VCaP (cell line): ENCODE measurements at regions not wholly inside any gene's neighbourhood (a gene's known extent, or its start where the extent isn't known, plus 50 kb on each side); places are given as distances from the start of the nearest gene placed in this dataset.

Source experiments
- H3K27ac ChIP-seq: fragments of 450-650 bp; 2 replicates; pipeline ENCODE4 v1.5.1; 2017
- TF ChIP-seq, protein P1 (sequence below): fragments of 450-650 bp; conservative IDR thresholded peaks from 2 replicates; pipeline ENCODE4 v1.5.1; 2017; ENCODE audit warnings: mild to moderate bottlenecking, moderate library complexity

DNA sequence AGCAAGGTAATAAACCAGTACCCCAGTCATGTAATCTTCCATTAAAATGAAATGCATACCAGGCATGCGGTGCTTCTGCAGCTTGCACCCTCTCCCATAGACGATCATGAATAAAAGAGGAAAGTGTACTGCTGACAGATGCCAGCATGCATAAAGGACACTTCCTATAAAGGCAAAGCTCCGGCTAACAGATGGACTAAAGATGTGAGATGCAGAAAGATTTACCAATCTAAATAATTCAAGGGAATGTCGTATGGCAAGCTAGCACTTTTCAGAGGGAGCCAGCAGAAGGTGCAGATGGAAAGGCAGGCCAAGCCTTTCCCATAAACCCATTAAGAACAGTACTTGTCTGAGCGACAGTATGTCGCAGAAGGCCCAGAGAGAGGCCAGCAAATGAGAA is 542.0 kb downstream of the NUF2 start:
- no peak overlapping the region for H3K27ac ChIP-seq
- TF ChIP-seq, protein P1, sequence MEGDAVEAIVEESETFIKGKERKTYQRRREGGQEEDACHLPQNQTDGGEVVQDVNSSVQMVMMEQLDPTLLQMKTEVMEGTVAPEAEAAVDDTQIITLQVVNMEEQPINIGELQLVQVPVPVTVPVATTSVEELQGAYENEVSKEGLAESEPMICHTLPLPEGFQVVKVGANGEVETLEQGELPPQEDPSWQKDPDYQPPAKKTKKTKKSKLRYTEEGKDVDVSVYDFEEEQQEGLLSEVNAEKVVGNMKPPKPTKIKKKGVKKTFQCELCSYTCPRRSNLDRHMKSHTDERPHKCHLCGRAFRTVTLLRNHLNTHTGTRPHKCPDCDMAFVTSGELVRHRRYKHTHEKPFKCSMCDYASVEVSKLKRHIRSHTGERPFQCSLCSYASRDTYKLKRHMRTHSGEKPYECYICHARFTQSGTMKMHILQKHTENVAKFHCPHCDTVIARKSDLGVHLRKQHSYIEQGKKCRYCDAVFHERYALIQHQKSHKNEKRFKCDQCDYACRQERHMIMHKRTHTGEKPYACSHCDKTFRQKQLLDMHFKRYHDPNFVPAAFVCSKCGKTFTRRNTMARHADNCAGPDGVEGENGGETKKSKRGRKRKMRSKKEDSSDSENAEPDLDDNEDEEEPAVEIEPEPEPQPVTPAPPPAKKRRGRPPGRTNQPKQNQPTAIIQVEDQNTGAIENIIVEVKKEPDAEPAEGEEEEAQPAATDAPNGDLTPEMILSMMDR: no peak

- no peak overlapping the region for H3K27ac ChIP-seq
- TF ChIP-seq, protein P1: no peak
Measured at GRCh38 chr1:163864207-163864606, 542.5 kb downstream of the NUF2 start.

GRCh38 chr1:163866564-163866963 is 544.8 kb downstream of the NUF2 start:
- TF ChIP-seq, protein P1: no peak
- H3K27ac ChIP-seq: no peak overlapping the region

DNA sequence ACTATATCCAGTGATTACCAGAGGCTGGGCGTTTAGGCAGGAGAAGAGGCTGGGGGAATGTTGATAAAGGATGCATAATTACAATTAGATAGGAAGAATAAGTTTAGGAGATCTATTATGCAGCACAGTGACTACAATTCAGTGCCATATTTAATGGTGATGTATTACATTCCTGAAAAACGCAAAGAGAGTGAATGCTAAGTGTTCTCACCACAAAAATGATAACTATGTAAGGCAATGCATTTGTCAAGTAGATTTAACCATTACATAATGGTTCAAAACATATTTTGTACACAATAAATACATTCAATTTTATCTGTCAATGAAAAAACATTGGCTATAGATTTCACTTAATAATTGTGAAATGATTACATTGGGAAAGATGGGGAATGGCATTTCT is 548.9 kb downstream of the NUF2 start:
- TF ChIP-seq, protein P1: no peak

GRCh38 chr1:163872067-163872466 is 550.3 kb downstream of the NUF2 start:
- TF ChIP-seq, protein P1: no peak
- peak overlapping the region; percentile 71 for H3K27ac ChIP-seq

More for the DNA sequence above, 548.9 kb downstream of the NUF2 start:
- H3K27ac ChIP-seq: peak overlapping the region; percentile 71

DNA sequence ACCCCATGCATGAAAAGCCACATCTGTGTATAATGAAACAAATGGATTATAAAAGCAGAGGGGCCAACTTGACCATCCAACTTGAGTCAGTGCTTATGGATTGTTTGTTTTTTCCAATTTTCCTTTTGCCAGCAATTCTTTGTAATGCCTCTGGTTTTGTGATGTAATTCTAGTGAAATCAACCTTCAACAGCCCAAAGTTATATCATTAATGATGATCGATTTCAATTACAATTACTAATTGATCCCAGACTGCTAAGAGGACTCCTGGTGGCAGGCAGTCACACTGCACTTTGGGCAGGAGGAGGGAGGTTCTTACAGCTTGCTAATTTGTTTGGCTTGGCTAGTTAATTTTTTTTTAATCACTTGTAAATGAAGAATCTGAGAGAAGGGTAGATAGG is 552.3 kb downstream of the NUF2 start:
- H3K27ac ChIP-seq: no peak overlapping the region
- TF ChIP-seq, protein P1: no peak; the same call in 1 of the 2 replicates

DNA sequence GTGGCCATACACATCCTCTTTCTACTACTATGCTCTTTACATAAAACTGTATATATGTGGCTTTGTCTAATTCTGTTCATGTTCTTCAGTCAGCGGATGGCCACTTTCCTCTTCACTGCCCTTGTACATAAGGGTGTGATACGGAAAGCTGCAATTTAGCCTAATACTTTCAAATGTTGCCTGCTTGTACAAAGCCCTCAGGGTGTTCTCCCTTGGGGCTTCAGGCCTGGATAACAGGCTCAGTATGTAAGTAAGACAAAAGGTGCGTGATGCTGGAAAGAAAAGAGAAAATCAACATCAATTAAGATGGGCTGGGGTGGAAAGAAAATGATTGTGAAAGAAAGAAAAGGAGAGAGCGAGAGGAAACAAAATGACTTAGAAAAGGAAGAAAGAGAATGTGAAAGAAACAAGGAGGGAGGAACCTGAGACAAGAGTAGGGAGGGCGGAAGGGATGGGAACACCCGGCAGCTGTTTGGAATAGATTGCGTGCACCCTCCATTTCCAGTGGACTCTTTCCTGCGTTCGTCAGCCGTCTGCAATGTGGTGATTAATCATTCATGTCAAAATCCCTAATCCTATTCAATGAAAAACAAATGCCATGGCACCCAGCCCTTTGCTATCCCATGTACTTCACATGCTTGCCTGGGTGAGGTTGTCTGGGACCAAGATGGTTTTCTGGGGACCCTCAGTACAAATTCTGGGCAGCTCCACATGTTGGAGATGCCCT is 553.6 kb downstream of the NUF2 start:
- TF ChIP-seq, protein P1: no peak
- peak overlapping the region; percentile 40 for H3K27ac ChIP-seq
